GM23338 (cell line): ENCODE measurements at regions not wholly inside any gene's neighbourhood (a gene's known extent, or its start where the extent isn't known, plus 50 kb on each side); places are given as distances from the start of the nearest gene placed in this dataset.

Experiments
- ATAC-seq: fragments of 200-7000 bp; cut with Tn5 transposase; 3 replicates; pipeline ENCODE4 v1.9.1; 2020
- DNase-seq: peaks from one replicate; pipeline ENCODE4 v3.0.0-alpha.2; 2015; ENCODE audit warnings: low spot score
- H2AFZ ChIP-seq: fragments of 200-600 bp; sonication (generic); 2 replicates; pipeline ENCODE4 v1.8.0; 2016; ENCODE audit warnings: antibody characterized with exemption, mild to moderate bottlenecking, moderate library complexity
- H3F3A ChIP-seq: fragments of 200-600 bp; sonication (generic); replicated peaks from 2 replicates; pipeline ENCODE4 v1.8.0; 2017; ENCODE audit warnings: antibody characterized with exemption, mixed run types, low read depth
- H3K27ac ChIP-seq: fragments of 200-600 bp; sonication (generic); 2 replicates; pipeline ENCODE4 v1.6.1; 2016; ENCODE audit warnings: low read depth
- H3K27me3 ChIP-seq: fragments of 200-600 bp; sonication (generic); 2 replicates; pipeline ENCODE4 v1.8.0; 2016; ENCODE audit warnings: mild to moderate bottlenecking, mixed run types, moderate library complexity; ENCODE audit not compliant: insufficient read depth
- H3K36me3 ChIP-seq: fragments of 200-600 bp; sonication (generic); 2 replicates; pipeline ENCODE4 v1.8.0; 2016; ENCODE audit warnings: mild to moderate bottlenecking; ENCODE audit not compliant: insufficient read depth
- H3K4me1 ChIP-seq: fragments of 200-600 bp; sonication (generic); 2 replicates; pipeline ENCODE4 v1.8.0; 2016; ENCODE audit warnings: mild to moderate bottlenecking, moderate library complexity; ENCODE audit not compliant: insufficient read depth
- H3K4me2 ChIP-seq: fragments of 200-600 bp; sonication (generic); 2 replicates; pipeline ENCODE4 v1.7.1; 2017; ENCODE audit warnings: mixed run types
- H3K4me3 ChIP-seq: fragments of 200-600 bp; sonication (generic); 2 replicates; pipeline ENCODE4 v1.6.1; 2016; ENCODE audit warnings: mixed run types
- H3K79me2 ChIP-seq: fragments of 200-600 bp; sonication (generic); replicated peaks from 2 replicates; pipeline ENCODE4 v1.8.0; 2017; ENCODE audit warnings: mild to moderate bottlenecking; ENCODE audit not compliant: insufficient read depth
- H3K9me2 ChIP-seq: fragments of 200-600 bp; sonication (generic); 2 replicates; pipeline ENCODE4 v1.8.0; 2017; ENCODE audit not compliant: insufficient read depth
- H4K20me1 ChIP-seq: fragments of 200-600 bp; sonication (generic); replicated peaks from 2 replicates; pipeline ENCODE4 v1.8.0; 2017; ENCODE audit warnings: mild to moderate bottlenecking; ENCODE audit not compliant: insufficient read depth
- H3K27ac Mint-ChIP-seq: 2 replicates; pipeline ENCODE4 v1.8.0; 2020; ENCODE audit warnings: inconsistent platforms, mild to moderate bottlenecking, moderate library complexity, mixed read lengths
- H3K27me3 Mint-ChIP-seq: 3 replicates; pipeline ENCODE4 v1.8.0; 2022; ENCODE audit warnings: low read depth, mild to moderate bottlenecking, moderate library complexity, mixed read lengths, inconsistent platforms; ENCODE audit not compliant: insufficient read depth, poor library complexity
- H3K36me3 Mint-ChIP-seq: 3 replicates; pipeline ENCODE4 v1.8.0; 2021; ENCODE audit warnings: low read depth, mild to moderate bottlenecking, inconsistent platforms, moderate library complexity, mixed read lengths
- H3K4me1 Mint-ChIP-seq: 3 replicates; pipeline ENCODE4 v1.8.0; 2020; ENCODE audit warnings: mild to moderate bottlenecking, inconsistent platforms, mixed read lengths
- H3K4me3 Mint-ChIP-seq: 3 replicates; pipeline ENCODE4 v1.8.0; 2021; ENCODE audit warnings: moderate library complexity, mild to moderate bottlenecking, inconsistent platforms, mixed read lengths
- H3K9me3 Mint-ChIP-seq: 3 replicates; pipeline ENCODE4 v1.8.0; 2020; ENCODE audit warnings: moderate library complexity, mild to moderate bottlenecking, inconsistent platforms, mixed read lengths
- CREB1 ChIP-seq: fragments of 250-450 bp; sonication (Bioruptor Pico); IDR thresholded peaks from 2 replicates; pipeline ENCODE4 v1.5.0; 2020; ENCODE audit warnings: low read depth, mild to moderate bottlenecking, moderate library complexity
- CTCF ChIP-seq, 2 experiments: fragments of 200-600 bp in 1 of 2; sonication (generic) in 1 of 2; conservative IDR thresholded peaks; 2 replicates each; pipeline versions ENCODE4 v1.5.1 to v1.6.1; 2016 to 2017; ENCODE audit warnings: antibody characterized with exemption in 2 of 2, low read depth in 2 of 2, mild to moderate bottlenecking in 2 of 2, moderate library complexity in 1 of 2
- ETS1 ChIP-seq: IDR thresholded peaks from 2 replicates; pipeline ENCODE4 v1.6.1; 2016; ENCODE audit warnings: antibody characterized with exemption
- EZH2 ChIP-seq: fragments of 200-600 bp; sonication (generic); IDR thresholded peaks from one replicate; pipeline ENCODE4 v1.8.0; 2017; ENCODE audit warnings: antibody characterized with exemption, mild to moderate bottlenecking, low read depth; ENCODE audit not compliant: unreplicated experiment
- EZH2phosphoT487 ChIP-seq: fragments of 200-600 bp; sonication (generic); IDR thresholded peaks from one replicate; pipeline ENCODE4 v1.8.1; 2018; ENCODE audit warnings: antibody characterized with exemption; ENCODE audit not compliant: unreplicated experiment
- JUNB ChIP-seq: IDR thresholded peaks from one replicate; pipeline ENCODE4 v1.6.1; 2016; ENCODE audit warnings: antibody characterized with exemption; ENCODE audit not compliant: unreplicated experiment
- NANOG ChIP-seq: IDR thresholded peaks from 2 replicates; pipeline ENCODE4 v1.6.1; 2016; ENCODE audit warnings: antibody characterized with exemption, borderline replicate concordance
- POLR2AphosphoS5 ChIP-seq: IDR thresholded peaks from 2 replicates; pipeline ENCODE4 v1.6.1; 2016; ENCODE audit warnings: antibody characterized with exemption, low read depth
- STAT1 ChIP-seq: IDR thresholded peaks from one replicate; pipeline ENCODE4 v1.6.1; 2016; ENCODE audit warnings: antibody characterized with exemption; ENCODE audit not compliant: unreplicated experiment
- ZNF114 ChIP-seq: fragments of 250-450 bp; sonication (Bioruptor Pico); IDR thresholded peaks from 2 replicates; pipeline ENCODE4 v1.5.0; 2020; ENCODE audit warnings: mild to moderate bottlenecking, moderate library complexity
- ZNF331 ChIP-seq: fragments of 250-450 bp; sonication (Bioruptor Pico); IDR thresholded peaks from 2 replicates; pipeline ENCODE4 v1.5.0; 2020; ENCODE audit warnings: low read depth, mild to moderate bottlenecking, moderate library complexity
- TF ChIP-seq, protein P1 (sequence below): IDR thresholded peaks from one replicate; pipeline ENCODE4 v1.6.1; 2018; ENCODE audit warnings: antibody characterized with exemption; ENCODE audit not compliant: unreplicated experiment
- TF ChIP-seq, protein P2 (sequence below): fragments of 250-450 bp; sonication (Bioruptor Pico); IDR thresholded peaks from 2 replicates; pipeline ENCODE4 v1.5.0; 2020; ENCODE audit warnings: mild to moderate bottlenecking, moderate library complexity

- Histone ChIP-seq H3K79me2 (no peaks in the 10 kb centered on the region), H3K36me3 (no peaks in the 10 kb centered on the region), H4K20me1 (no peaks in the 10 kb centered on the region), H2AFZ (no peak overlapping the region), H3K4me2 (no peak overlapping the region), H3K27ac (no peak overlapping the region), H3K4me1 (no peaks in the 10 kb centered on the region; the same call in 1 of the 2 replicates), H3F3A (no peaks in the 10 kb centered on the region), H3K9me2 (no peaks in the 10 kb centered on the region), H3K4me3 (no peak overlapping the region), H3K27me3 (no peaks in the 10 kb centered on the region)
- no peak overlapping the region for H3K4me3 Mint-ChIP-seq
- no peak overlapping the region for H3K27ac Mint-ChIP-seq
- peaks cover 8% of the 10 kb centered on the region; the same call in 1 of the 3 replicates for H3K4me1 Mint-ChIP-seq
- peaks cover 3% of the 10 kb centered on the region; the same call in 1 of the 3 replicates for H3K9me3 Mint-ChIP-seq
- no peak for ATAC-seq
- DNase-seq, result no peak
- TF ChIP-seq CREB1 (CRISPR knock-in tag) (no peak), EZH2 (no peak), NANOG (no peak), ZNF331 (CRISPR knock-in tag) (no peak), ZNF114 (CRISPR knock-in tag) (no peak), POLR2AphosphoS5 (no peak), CTCF (conservative IDR thresholded peaks at IDR 0.05; ENCODE audit: low read depth in 2 of 2) (no peak), EZH2phosphoT487 (no peak), JUNB (no peak), ETS1 (no peak), STAT1 (no peak)
- TF ChIP-seq, protein P1, sequence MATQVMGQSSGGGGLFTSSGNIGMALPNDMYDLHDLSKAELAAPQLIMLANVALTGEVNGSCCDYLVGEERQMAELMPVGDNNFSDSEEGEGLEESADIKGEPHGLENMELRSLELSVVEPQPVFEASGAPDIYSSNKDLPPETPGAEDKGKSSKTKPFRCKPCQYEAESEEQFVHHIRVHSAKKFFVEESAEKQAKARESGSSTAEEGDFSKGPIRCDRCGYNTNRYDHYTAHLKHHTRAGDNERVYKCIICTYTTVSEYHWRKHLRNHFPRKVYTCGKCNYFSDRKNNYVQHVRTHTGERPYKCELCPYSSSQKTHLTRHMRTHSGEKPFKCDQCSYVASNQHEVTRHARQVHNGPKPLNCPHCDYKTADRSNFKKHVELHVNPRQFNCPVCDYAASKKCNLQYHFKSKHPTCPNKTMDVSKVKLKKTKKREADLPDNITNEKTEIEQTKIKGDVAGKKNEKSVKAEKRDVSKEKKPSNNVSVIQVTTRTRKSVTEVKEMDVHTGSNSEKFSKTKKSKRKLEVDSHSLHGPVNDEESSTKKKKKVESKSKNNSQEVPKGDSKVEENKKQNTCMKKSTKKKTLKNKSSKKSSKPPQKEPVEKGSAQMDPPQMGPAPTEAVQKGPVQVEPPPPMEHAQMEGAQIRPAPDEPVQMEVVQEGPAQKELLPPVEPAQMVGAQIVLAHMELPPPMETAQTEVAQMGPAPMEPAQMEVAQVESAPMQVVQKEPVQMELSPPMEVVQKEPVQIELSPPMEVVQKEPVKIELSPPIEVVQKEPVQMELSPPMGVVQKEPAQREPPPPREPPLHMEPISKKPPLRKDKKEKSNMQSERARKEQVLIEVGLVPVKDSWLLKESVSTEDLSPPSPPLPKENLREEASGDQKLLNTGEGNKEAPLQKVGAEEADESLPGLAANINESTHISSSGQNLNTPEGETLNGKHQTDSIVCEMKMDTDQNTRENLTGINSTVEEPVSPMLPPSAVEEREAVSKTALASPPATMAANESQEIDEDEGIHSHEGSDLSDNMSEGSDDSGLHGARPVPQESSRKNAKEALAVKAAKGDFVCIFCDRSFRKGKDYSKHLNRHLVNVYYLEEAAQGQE, result no peak
- TF ChIP-seq, protein P2, sequence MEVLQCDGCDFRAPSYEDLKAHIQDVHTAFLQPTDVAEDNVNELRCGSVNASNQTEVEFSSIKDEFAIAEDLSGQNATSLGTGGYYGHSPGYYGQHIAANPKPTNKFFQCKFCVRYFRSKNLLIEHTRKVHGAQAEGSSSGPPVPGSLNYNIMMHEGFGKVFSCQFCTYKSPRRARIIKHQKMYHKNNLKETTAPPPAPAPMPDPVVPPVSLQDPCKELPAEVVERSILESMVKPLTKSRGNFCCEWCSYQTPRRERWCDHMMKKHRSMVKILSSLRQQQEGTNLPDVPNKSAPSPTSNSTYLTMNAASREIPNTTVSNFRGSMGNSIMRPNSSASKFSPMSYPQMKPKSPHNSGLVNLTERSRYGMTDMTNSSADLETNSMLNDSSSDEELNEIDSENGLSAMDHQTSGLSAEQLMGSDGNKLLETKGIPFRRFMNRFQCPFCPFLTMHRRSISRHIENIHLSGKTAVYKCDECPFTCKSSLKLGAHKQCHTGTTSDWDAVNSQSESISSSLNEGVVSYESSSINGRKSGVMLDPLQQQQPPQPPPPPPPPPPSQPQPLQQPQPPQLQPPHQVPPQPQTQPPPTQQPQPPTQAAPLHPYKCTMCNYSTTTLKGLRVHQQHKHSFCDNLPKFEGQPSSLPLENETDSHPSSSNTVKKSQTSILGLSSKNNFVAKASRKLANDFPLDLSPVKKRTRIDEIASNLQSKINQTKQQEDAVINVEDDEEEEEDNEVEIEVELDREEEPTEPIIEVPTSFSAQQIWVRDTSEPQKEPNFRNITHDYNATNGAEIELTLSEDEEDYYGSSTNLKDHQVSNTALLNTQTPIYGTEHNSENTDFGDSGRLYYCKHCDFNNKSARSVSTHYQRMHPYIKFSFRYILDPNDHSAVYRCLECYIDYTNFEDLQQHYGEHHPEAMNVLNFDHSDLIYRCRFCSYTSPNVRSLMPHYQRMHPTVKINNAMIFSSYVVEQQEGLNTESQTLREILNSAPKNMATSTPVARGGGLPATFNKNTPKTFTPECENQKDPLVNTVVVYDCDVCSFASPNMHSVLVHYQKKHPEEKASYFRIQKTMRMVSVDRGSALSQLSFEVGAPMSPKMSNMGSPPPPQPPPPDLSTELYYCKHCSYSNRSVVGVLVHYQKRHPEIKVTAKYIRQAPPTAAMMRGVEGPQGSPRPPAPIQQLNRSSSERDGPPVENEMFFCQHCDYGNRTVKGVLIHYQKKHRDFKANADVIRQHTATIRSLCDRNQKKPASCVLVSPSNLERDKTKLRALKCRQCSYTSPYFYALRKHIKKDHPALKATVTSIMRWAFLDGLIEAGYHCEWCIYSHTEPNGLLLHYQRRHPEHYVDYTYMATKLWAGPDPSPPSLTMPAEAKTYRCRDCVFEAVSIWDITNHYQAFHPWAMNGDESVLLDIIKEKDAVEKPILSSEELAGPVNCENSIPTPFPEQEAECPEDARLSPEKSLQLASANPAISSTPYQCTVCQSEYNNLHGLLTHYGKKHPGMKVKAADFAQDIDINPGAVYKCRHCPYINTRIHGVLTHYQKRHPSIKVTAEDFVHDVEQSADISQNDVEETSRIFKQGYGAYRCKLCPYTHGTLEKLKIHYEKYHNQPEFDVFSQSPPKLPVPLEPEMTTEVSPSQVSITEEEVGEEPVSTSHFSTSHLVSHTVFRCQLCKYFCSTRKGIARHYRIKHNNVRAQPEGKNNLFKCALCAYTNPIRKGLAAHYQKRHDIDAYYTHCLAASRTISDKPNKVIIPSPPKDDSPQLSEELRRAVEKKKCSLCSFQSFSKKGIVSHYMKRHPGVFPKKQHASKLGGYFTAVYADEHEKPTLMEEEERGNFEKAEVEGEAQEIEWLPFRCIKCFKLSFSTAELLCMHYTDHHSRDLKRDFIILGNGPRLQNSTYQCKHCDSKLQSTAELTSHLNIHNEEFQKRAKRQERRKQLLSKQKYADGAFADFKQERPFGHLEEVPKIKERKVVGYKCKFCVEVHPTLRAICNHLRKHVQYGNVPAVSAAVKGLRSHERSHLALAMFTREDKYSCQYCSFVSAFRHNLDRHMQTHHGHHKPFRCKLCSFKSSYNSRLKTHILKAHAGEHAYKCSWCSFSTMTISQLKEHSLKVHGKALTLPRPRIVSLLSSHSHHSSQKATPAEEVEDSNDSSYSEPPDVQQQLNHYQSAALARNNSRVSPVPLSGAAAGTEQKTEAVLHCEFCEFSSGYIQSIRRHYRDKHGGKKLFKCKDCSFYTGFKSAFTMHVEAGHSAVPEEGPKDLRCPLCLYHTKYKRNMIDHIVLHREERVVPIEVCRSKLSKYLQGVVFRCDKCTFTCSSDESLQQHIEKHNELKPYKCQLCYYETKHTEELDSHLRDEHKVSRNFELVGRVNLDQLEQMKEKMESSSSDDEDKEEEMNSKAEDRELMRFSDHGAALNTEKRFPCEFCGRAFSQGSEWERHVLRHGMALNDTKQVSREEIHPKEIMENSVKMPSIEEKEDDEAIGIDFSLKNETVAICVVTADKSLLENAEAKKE (CRISPR knock-in tag), result no peak
- peaks cover 12% of the 10 kb centered on the region; the same call in 1 of the 3 replicates for H3K36me3 Mint-ChIP-seq
- peaks cover 2% of the 10 kb centered on the region for H3K27me3 Mint-ChIP-seq
Observed at GRCh38 chr3:81132995-81133394, 628.5 kb downstream of the GBE1 start.
